H9 (cell line): ENCODE measurements at regions not wholly inside any gene's neighbourhood (a gene's known extent, or its start where the extent isn't known, plus 50 kb on each side); places are given as distances from the start of the nearest gene placed in this dataset.

Experiments used
- DNase-seq: peaks from one replicate; pipeline ENCODE4 v3.0.0-alpha.2; 2017
- H2AFZ ChIP-seq: one replicate; pipeline ENCODE4 v1.6.1; 2013; ENCODE audit warnings: mild to moderate bottlenecking, low read length, control low read depth, moderate library complexity
- H2AK5ac ChIP-seq: 2 replicates; pipeline ENCODE4 v1.6.1; 2013; ENCODE audit warnings: low read length, control low read depth, mixed read lengths; ENCODE audit not compliant: insufficient read length
- H2BK120ac ChIP-seq: one replicate; pipeline ENCODE4 v1.6.1; 2013; ENCODE audit warnings: low read depth, mild to moderate bottlenecking, low read length, control low read depth, inconsistent platforms; ENCODE audit not compliant: poor library complexity, severe bottlenecking
- H2BK12ac ChIP-seq: 2 replicates; pipeline ENCODE4 v1.6.1; 2013; ENCODE audit warnings: low read length, control low read depth, mixed read lengths, low read depth; ENCODE audit not compliant: insufficient read length
- H2BK15ac ChIP-seq: 2 replicates; pipeline ENCODE4 v1.6.1; 2013; ENCODE audit warnings: low read depth, low read length, control low read depth
- H2BK20ac ChIP-seq: one replicate; pipeline ENCODE4 v1.6.1; 2013; ENCODE audit warnings: low read depth, mild to moderate bottlenecking, low read length, control low read depth, inconsistent platforms; ENCODE audit not compliant: poor library complexity, severe bottlenecking
- H2BK5ac ChIP-seq: 2 replicates; pipeline ENCODE4 v1.6.1; 2013; ENCODE audit warnings: low read length, control low read depth, mixed read lengths; ENCODE audit not compliant: insufficient read length
- H3K14ac ChIP-seq: 2 replicates; pipeline ENCODE4 v1.6.1; 2013; ENCODE audit warnings: low read length, control low read depth; ENCODE audit not compliant: insufficient read depth
- H3K18ac ChIP-seq: 2 replicates; pipeline ENCODE4 v1.6.1; 2013; ENCODE audit warnings: low read depth, mild to moderate bottlenecking, mixed read lengths, low read length, control low read depth; ENCODE audit not compliant: insufficient read length
- H3K23ac ChIP-seq: 2 replicates; pipeline ENCODE4 v1.6.1; 2013; ENCODE audit warnings: low read length, control low read depth, mixed read lengths, low read depth; ENCODE audit not compliant: insufficient read length
- H3K23me2 ChIP-seq: 2 replicates; pipeline ENCODE4 v1.6.1; 2013; ENCODE audit warnings: low read depth, mild to moderate bottlenecking, mixed read lengths, low read length, control low read depth; ENCODE audit not compliant: insufficient read length, poor library complexity, severe bottlenecking
- H3K27ac ChIP-seq: 2 replicates; pipeline ENCODE4 v1.5.1; 2013; ENCODE audit warnings: low read length, control low read depth, mixed read lengths, low read depth; ENCODE audit not compliant: insufficient read length
- H3K27me3 ChIP-seq: 2 replicates; pipeline ENCODE4 v1.6.1; 2013; ENCODE audit warnings: low read length, control low read depth, inconsistent platforms; ENCODE audit not compliant: insufficient read depth
- H3K4ac ChIP-seq: 2 replicates; pipeline ENCODE4 v1.6.1; 2013; ENCODE audit warnings: low read depth, mild to moderate bottlenecking, control low read depth, inconsistent platforms, low read length, moderate library complexity
- H3K4me1 ChIP-seq: 2 replicates; pipeline ENCODE4 v1.6.1; 2013; ENCODE audit warnings: low read length, control low read depth, inconsistent platforms; ENCODE audit not compliant: insufficient read depth
- H3K4me2 ChIP-seq: 2 replicates; pipeline ENCODE4 v1.6.1; 2013; ENCODE audit warnings: low read length, control low read depth, mixed read lengths; ENCODE audit not compliant: insufficient read length, insufficient read depth
- H3K56ac ChIP-seq: 2 replicates; pipeline ENCODE4 v1.6.1; 2013; ENCODE audit warnings: low read depth, mild to moderate bottlenecking, mixed read lengths, low read length, control low read depth; ENCODE audit not compliant: insufficient read length
- H3K79me1 ChIP-seq: 2 replicates; pipeline ENCODE4 v1.6.1; 2013; ENCODE audit warnings: low read depth, mild to moderate bottlenecking, moderate library complexity, low read length, control low read depth, inconsistent platforms; ENCODE audit not compliant: insufficient read depth, poor library complexity, severe bottlenecking
- H3K79me2 ChIP-seq: 2 replicates; pipeline ENCODE4 v1.6.1; 2013; ENCODE audit warnings: low read length, control low read depth, inconsistent platforms; ENCODE audit not compliant: insufficient read depth
- H3K9ac ChIP-seq: 2 replicates; pipeline ENCODE4 v1.6.1; 2013; ENCODE audit warnings: low read length, control low read depth, mixed read lengths; ENCODE audit not compliant: insufficient read length; ENCODE audit errors: extremely low read depth
- H3K9me3 ChIP-seq: one replicate; pipeline ENCODE4 v1.6.1; 2013; ENCODE audit warnings: low read depth, low read length, inconsistent platforms; ENCODE audit not compliant: control insufficient read depth
- H3T11ph ChIP-seq: one replicate; pipeline ENCODE4 v1.6.1; 2013; ENCODE audit warnings: mild to moderate bottlenecking, low read length, control low read depth, inconsistent platforms
- H4K20me1 ChIP-seq: one replicate; pipeline ENCODE4 v1.6.1; 2013; ENCODE audit not compliant: control insufficient read depth, insufficient read length, insufficient read depth
- H4K5ac ChIP-seq: 2 replicates; pipeline ENCODE4 v1.6.1; 2013; ENCODE audit warnings: low read depth, mild to moderate bottlenecking, mixed read lengths, low read length, control low read depth; ENCODE audit not compliant: insufficient read length
- H4K8ac ChIP-seq: replicated peaks from 2 replicates; pipeline ENCODE4 v1.6.1; 2013; ENCODE audit warnings: low read length, control low read depth, mixed read lengths, low read depth; ENCODE audit not compliant: insufficient read length
- H4K91ac ChIP-seq: 2 replicates; pipeline ENCODE4 v1.6.1; 2013; ENCODE audit warnings: low read depth, mild to moderate bottlenecking, moderate library complexity, mixed read lengths, low read length, control low read depth; ENCODE audit not compliant: insufficient read length
- H3K27ac Mint-ChIP-seq, 3 experiments: 2 replicates in 2 of 3; 3 replicates in 1 of 3; pipeline ENCODE4 v1.8.0; 2020 to 2021; ENCODE audit warnings: mixed read lengths in 3 of 3, mild to moderate bottlenecking in 1 of 3, moderate library complexity in 1 of 3
- H3K27me3 Mint-ChIP-seq: 2 replicates; pipeline ENCODE4 v1.8.0; 2021; ENCODE audit warnings: low read depth, mild to moderate bottlenecking, moderate library complexity, mixed read lengths
- H3K36me3 Mint-ChIP-seq, 3 experiments: 2 replicates in 2 of 3; 3 replicates in 1 of 3; pipeline ENCODE4 v1.8.0; 2020 to 2021; ENCODE audit warnings: low read depth in 3 of 3, mixed read lengths in 3 of 3; ENCODE audit not compliant: insufficient read depth in 1 of 3
- H3K4me1 Mint-ChIP-seq, 2 experiments: 2 replicates each; pipeline ENCODE4 v1.8.0; 2020; ENCODE audit warnings: mixed read lengths in 2 of 2
- H3K4me3 Mint-ChIP-seq, 2 experiments: 2 replicates in 1 of 2; 3 replicates in 1 of 2; pipeline ENCODE4 v1.8.0; 2020 to 2021; ENCODE audit warnings: mild to moderate bottlenecking in 2 of 2, mixed read lengths in 2 of 2, moderate library complexity in 1 of 2
- H3K9me3 Mint-ChIP-seq, 2 experiments: 2 replicates in 1 of 2; 3 replicates in 1 of 2; pipeline ENCODE4 v1.8.0; 2020; ENCODE audit warnings: mild to moderate bottlenecking in 2 of 2, mixed read lengths in 2 of 2, moderate library complexity in 1 of 2
- WGBS: extraction: QIAGEN DNeasy Blood & Tissue Kit; methylation state at CpG from one replicate; pipeline ENCODE4 v1.1.7; 2013; ENCODE audit warnings: missing lambda C conversion rate, low lambda C conversion rate, mixed read lengths; ENCODE audit not compliant: insufficient read length; ENCODE audit errors: extremely low coverage; 5-methylcytosine and 5-hydroxymethylcytosine counted together
- TF ChIP-seq, protein P1 (sequence below): fragments of 200-600 bp; sonication (generic); conservative IDR thresholded peaks from 3 replicates; pipeline ENCODE4 v1.8.0; 2021; ENCODE audit warnings: antibody characterized with exemption, mild to moderate bottlenecking

DNA sequence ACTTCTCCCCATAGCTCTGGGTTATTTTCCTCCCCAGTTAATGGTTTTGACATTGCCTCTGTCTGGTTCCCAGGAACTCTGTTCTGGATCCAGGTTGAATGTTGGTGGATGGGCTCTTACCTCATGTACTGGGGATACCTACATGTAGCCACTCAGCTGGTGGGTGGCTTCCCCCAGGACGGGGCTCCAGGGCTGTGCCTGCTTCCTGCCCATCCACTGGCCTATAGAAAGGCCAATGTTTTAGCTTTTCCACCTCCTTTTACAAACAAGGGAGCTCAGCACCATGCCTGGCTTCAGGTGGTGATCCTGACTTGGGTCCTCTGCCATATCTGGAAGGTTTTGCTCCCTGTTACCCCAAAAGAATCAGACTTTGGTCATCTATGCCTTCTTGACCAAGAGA lies 120.2 kb downstream of the AKAP11 start:
- Histone ChIP-seq H3K14ac (no peak overlapping the region), H3K18ac (no peak overlapping the region), H3K9ac (no peak overlapping the region), H3K4me2 (no peak overlapping the region), H4K8ac (no peak overlapping the region), H4K20me1 (no peaks in the 10 kb centered on the region), H2BK12ac (no peak overlapping the region), H2BK15ac (no peak overlapping the region), H3K9me3 (no peaks in the 10 kb centered on the region), H3K79me2 (no peaks in the 10 kb centered on the region), H2AFZ (no peak overlapping the region), H3K56ac (no peak overlapping the region), H2BK5ac (no peak overlapping the region), H3K27ac (no peak overlapping the region), H2BK120ac (no peak overlapping the region), H3T11ph (no peak overlapping the region), H3K4me1 (no peaks in the 10 kb centered on the region), H3K79me1 (no peaks in the 10 kb centered on the region), H2BK20ac (no peak overlapping the region), H3K23ac (no peak overlapping the region), H2AK5ac (no peak overlapping the region), H3K23me2 (no peaks in the 10 kb centered on the region), H3K27me3 (no peaks in the 10 kb centered on the region), H4K91ac (no peak overlapping the region), H4K5ac (no peak overlapping the region), H3K4ac (no peak overlapping the region)
- no peaks in the 10 kb centered on the region for H3K27me3 Mint-ChIP-seq
- no peak for DNase-seq
- TF ChIP-seq, protein P1, sequence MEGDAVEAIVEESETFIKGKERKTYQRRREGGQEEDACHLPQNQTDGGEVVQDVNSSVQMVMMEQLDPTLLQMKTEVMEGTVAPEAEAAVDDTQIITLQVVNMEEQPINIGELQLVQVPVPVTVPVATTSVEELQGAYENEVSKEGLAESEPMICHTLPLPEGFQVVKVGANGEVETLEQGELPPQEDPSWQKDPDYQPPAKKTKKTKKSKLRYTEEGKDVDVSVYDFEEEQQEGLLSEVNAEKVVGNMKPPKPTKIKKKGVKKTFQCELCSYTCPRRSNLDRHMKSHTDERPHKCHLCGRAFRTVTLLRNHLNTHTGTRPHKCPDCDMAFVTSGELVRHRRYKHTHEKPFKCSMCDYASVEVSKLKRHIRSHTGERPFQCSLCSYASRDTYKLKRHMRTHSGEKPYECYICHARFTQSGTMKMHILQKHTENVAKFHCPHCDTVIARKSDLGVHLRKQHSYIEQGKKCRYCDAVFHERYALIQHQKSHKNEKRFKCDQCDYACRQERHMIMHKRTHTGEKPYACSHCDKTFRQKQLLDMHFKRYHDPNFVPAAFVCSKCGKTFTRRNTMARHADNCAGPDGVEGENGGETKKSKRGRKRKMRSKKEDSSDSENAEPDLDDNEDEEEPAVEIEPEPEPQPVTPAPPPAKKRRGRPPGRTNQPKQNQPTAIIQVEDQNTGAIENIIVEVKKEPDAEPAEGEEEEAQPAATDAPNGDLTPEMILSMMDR, result no peak
- H3K9me3 Mint-ChIP-seq, result no peaks in the 10 kb centered on the region; a peak in 2 of 5 replicates
- H3K4me3 Mint-ChIP-seq, result no peak overlapping the region
- no peak overlapping the region for H3K27ac Mint-ChIP-seq
- no CpG with 5 or more reads among the region's 1 CpG for WGBS
- H3K36me3 Mint-ChIP-seq, result peaks cover 0 to 1% (median 0%) of the 10 kb centered on the region in 3 experiments; a peak in 2 of 7 replicates
- H3K4me1 Mint-ChIP-seq, result no peaks in the 10 kb centered on the region
